NCI-H526 (cell line): ENCODE measurements at regions not wholly inside any gene's neighbourhood (a gene's known extent, or its start where the extent isn't known, plus 50 kb on each side); places are given as distances from the start of the nearest gene placed in this dataset.
"Not testable (repeated sequence)": the region's sequence is repeated elsewhere in the genome, so short reads cannot be mapped to it uniquely, and the experiment has no call there.

Experiments used
- DNase-seq, 2 experiments: peaks; one replicate each; lab custom pipeline; 2025; lab: John Stamatoyannopoulos, UW

- no peak for DNase-seq
Measured at GRCh38 chr9:95784318-95784717, 91.2 kb upstream of the ERCC6L2 start.

DNA sequence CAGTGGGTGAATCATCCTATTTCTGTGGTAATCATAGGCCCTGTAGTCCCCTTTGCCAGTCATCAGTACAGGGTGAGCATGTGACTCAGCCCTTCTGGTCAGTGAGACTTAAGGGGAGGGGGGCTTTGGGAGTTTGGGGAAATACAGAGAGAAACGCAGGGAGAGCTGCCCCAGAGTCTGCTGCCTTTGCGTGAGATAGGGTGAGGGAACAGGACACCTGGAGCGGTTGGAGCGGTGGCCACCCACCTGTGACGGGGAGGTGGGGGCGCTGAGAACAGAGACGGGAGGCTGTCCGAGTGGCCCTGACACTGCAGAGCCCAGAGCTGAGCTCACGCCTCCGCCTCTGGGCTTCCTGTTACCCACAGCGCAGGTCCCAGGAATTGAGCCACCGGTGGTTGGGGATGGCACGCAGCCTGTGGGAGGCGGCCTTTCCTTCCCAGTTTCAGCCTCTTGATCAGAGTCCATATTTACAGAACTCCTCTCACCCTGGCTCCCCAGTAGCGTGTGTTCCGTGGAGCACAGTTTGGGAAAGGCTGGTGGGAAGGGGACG, 92.0 kb upstream of the ERCC6L2 start:
- DNase-seq: no peak

DNA sequence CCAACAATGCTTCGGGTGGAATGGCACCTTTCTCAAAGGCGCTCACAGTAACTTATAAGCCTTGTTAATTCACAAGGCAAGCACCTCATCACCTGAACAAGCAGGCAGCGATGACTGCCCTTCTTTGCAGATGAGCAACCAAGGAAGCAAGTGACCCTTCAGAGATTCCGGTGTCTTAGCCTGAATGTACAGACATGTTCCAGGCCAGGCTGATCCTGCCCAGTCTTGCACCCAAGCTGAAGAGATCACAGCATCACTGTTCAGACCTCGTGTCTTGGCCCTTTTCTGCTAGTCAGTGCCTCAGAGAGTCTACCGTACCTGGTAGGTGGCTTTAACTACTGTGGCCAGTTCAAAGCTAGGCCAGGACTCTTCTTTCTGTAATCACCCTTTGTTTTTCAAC, 94.7 kb upstream of the ERCC6L2 start:
- DNase-seq: no peak

DNA sequence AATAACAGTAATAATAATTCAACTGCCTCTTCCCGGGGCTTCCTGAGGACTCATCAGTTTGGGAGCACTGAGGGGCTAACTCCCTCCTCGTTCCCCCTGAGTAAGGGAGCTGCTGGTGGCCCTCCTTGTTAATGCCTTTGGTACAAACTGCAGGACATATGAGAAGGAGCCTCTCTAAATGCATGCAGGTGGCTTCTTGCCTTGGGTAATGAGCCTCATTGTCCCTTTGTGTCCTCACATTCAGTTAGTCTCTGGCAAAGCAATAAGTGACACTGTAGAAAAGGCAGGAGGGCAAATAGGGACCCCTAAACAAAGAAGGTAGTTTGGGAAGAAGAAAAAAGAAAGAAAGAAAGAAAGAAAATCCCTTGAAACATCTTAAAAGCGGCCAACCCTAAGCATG, 95.4 kb upstream of the ERCC6L2 start:
- no peak for DNase-seq

DNA sequence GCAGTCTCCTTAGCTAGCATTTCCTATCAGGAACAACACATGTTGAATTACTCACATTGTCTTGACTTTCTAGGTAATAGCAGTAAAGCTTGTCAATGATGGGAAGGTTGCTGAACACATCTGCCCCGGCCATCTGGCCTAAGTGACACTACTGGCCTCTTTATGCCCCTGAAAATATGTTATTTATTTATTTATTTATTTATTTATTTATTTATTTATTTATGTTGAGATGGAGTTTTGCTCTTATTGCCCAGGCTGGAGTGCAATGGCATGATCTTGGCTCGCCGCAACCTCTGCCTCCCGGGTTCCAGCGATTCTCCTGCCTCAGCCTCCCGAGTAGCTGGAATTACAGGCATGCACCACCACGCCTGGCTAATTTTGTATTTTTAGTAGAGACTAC, 95.9 kb upstream of the ERCC6L2 start:
- not testable (repeated sequence) for DNase-seq

GRCh38 chr9:95778957-95779356, 96.5 kb upstream of the ERCC6L2 start:
- DNase-seq: no peak

DNA sequence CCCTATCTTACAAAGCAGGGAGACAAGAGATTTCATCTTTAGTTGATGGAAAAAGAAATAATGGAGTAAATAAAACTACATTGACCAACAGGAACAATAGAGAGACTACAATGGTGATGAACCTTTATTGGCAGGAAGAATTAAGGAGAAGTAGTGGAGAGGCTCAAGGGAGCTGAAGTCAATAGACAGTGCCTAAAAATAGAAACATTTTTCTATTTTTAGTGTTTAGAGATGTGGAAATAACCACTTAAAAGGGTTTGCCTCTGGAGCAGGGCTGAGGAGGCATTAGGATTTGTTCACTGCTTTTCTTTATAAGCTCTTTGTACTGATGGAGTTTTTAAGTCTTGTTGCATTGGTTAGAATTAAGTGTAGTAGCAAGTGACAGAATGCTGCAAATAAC, 98.4 kb upstream of the ERCC6L2 start:
- no peak for DNase-seq

DNA sequence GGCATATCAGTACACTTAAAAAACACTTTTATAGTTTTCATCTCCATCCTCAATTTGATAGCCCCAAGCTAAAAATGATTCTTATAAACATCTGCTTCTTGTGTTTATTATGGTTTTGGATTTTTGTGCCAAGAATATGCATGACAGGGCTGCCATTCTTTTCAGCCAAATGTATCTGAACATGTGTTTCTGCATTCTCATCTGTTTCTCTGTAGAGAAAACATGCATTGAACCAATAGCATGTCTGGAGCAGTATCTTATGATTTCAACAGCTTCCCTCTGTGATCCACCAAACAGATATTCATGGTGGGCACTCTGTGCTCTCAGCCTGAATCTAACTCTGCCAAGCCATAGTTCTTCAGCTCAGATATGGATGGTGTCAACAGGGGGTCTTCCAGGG, 99.3 kb upstream of the ERCC6L2 start:
- DNase-seq: no peak

DNA sequence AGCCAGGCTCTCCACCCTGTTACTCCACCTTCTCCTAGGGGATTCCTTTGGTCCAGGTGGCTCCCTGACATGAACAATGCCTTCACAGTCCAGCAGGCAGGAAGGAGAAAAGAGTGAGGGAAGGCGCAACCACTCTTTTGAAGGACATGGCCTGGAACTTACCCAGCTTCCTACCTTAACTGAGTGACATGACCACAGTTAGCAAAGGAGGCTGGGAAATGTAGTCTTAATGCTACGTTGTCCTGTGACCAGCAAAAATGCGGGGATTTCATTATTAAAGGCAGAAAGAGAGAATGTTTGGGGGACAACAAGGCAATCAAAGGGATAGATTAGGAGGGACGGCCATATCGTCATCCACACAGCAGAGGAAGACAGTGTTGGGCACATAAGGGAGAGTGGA, 100.3 kb upstream of the ERCC6L2 start:
- no peak for DNase-seq

DNA sequence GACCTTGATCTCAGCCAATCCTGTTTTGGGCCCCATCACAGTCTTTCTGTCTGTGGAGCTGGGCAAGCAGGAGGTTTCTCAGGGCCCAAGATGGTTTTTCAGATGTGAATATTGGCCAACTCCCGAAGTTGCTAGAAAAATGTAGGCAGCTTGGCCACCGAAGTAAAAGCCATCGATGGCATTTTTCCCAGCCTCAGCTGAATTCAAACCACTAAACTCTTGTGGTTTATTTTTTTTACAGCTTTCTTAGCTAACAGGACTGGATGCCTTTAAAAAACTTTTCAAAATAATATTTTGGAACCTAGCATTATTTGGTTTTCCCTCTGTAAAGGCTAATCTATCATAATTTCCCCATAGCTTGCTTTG, 102.5 kb upstream of the ERCC6L2 start:
- DNase-seq: no peak

DNA sequence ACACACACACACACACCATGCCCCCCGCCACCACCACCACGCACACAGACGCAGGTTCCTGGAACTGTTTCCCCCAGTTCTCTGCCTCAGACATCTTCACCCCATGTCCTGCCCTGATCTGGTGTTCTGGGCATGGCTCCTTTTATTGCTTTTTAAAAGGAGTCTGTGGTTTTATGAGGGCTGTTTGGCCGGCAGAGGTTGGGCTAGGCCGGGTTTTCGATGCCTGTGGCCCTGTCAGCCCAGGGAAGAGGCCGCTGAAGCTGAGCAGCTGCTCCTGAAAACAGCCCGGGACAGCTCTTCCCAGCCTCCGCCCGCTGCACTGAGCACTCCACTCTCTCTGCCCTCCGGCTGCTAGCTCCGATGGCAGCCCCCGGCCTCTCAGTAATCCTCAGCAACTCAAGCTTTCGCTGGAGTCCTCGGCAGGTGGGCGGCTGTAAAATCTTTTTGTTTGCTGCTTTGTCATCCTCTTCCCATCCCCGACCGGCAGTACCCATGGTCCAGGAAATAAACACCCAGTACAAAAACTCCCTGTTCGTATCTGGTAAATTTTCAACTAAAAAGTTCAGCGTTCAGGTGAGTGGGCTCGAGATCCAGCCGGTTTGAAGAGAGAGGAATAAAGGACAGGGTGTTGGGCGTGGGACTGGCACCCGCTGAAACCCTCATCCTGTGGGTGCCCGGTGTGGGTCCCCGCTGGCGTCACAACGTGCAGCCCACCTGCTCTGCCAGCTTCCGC, 103.0 kb upstream of the ERCC6L2 start:
- DNase-seq: no peak

GRCh38 chr9:95771556-95772246, 103.8 kb upstream of the ERCC6L2 start:
- no peak for DNase-seq

GRCh38 chr9:95770653-95771131, 104.8 kb upstream of the ERCC6L2 start:
- no peak for DNase-seq

DNA sequence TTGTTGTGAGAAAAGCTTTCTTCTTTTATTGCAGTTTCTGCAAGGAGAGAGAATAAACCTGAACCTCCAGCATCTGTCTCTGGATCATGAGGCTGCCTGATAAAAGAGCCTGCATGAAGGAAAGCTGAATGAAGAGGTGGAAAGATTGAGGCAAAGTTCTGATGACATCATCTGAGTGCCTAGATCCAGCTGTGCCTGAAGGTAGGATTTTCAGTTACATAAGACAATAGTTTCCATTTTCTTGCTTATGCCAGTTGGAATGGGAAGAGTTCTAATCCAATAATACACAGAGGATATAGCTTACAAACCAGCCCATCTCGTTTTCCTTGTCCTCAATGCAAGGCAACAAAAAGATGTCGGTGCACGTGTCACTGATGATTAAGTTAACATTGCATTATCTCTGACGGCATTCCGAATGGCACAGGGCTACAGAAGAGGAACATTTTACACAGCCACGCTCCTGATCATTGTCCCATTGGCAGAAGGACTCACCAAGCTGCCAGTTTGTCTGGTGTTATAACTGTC, 105.5 kb upstream of the ERCC6L2 start:
- no peak for DNase-seq

- DNase-seq: no peak
Measured at GRCh38 chr9:95769473-95769872, 106.0 kb upstream of the ERCC6L2 start.

- no peak for DNase-seq
Measured at GRCh38 chr9:95766906-95767305, 108.6 kb upstream of the ERCC6L2 start.

DNA sequence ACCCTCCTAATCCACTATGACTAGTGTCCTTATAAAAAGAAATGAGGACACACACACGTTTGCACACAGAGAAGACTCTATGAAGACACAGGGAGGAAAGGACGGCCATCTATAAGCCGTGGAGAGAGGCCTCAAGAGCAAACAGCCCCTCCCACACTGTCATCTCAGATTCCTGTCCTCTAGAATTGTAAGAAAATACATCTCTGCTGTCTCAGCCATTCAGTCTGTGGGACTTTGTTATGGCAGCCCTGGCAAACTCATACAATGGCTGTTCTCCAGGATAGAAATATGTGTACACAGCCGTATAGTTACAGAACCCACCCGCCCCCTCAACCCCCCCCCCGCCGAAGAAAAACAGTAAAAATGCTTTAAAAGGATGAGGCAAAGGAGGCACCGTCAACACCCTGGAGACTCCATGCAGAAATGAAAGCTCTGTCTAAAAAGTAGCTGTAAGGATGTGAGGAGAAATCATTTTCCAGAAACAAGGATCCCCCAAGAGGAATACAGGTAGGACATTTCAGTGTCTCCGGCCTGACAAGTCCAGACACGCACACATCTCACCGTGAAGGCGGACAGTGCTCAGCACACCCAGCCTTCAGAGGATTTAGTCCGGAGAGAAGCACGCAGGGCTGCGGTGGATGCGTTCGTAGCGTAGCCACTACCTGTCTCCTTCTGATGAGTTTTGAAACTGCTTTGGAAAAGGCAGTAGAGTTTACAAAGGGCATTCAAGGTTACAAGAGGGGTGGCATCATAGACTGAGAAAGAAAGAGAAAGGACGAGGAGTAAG, 110.8 kb upstream of the ERCC6L2 start:
- peak in 1 of 2 experiments; percentile 29 for DNase-seq

DNA sequence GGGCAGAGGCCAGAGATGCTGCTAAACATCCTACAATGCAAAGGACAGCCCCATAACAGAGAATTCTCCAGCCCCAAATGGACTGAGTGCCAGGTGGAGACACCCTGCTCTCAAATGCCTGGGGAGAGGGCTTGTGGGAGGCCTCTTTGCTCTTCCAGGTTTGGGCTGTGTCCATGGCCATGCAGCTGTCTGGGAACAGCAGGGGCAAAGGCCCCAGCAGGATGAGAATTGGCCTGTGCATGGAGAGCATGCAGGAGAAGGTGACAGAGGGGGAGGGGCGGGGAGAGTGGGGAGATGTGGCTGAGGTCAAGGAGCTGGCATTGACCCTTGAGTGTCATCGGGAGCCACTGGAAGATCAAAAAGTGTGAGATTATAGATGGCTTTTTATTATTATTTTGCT, 111.5 kb upstream of the ERCC6L2 start:
- no peak for DNase-seq

DNA sequence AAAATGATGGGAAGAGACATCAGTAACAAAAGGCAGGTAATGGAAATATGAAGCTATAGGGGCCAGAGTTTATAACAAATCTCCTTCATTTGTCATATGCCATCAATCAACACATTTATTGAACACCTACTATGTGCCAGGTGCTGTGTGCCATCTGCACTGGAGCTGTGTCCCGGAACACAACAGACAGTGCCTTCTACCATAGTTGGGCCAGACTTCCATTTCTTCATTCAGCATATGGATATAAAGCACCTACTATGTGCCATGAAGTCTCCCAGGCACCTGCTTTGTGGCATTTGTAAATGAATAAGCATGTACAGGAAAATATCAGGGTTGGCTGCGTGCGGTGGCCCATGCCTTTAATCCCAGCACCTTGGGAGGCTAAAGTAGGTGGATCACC, 112.5 kb upstream of the ERCC6L2 start:
- DNase-seq: no peak

DNA sequence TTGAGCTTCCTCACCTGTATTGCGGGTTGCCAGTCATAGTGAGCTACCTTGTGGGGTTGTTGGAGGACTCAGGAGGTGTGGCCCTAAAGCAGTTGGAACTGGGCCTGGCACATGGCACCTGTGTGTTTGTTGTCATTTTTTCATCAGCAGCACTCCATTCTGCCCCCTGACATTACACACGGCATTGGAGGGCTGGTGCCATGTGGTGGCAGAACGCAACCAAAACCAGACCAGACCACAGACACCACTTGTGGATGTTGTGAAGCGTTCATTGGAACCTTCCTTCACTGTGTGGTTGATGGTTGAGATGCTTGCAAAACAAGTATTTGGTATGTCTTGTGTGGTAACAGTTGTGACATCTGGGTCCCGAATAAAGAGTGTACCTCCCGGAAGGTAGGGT, 113.2 kb upstream of the ERCC6L2 start:
- no peak for DNase-seq

- DNase-seq: no peak
Measured at GRCh38 chr9:95760791-95761190, 114.7 kb upstream of the ERCC6L2 start.

- peak; percentile 6 to 43 for DNase-seq
Measured at GRCh38 chr9:95757439-95757838, 118.1 kb upstream of the ERCC6L2 start.
